DMS53 treated with DMSO at 0.1 percent for 48 hours (cell line): ENCODE measurements at regions not wholly inside any gene's neighbourhood (a gene's known extent, or its start where the extent isn't known, plus 50 kb on each side); places are given as distances from the start of the nearest gene placed in this dataset.
"Not testable (repeated sequence)": the region's sequence is repeated elsewhere in the genome, so short reads cannot be mapped to it uniquely, and the experiment has no call there.

Source experiments
- DNase-seq: peaks from one replicate; lab custom pipeline; 2025; ENCODE audit not compliant: unreplicated experiment; lab: John Stamatoyannopoulos, UW

- DNase-seq = no peak
These were observed 1459.8 kb downstream of the RAPGEF2 start for GRCh38 chr4:160562661-160563060.

- DNase-seq = no peak
These were observed 1460.8 kb downstream of the RAPGEF2 start for GRCh38 chr4:160563552-160564282.

GRCh38 chr4:160567634-160568033 lies 1464.8 kb downstream of the RAPGEF2 start:
- DNase-seq = no peak

GRCh38 chr4:160570271-160570670 lies 1467.4 kb downstream of the RAPGEF2 start:
- no peak for DNase-seq

GRCh38 chr4:160574272-160574671 lies 1471.4 kb downstream of the RAPGEF2 start:
- DNase-seq = not testable (repeated sequence)

GRCh38 chr4:160580581-160580980 lies 1477.7 kb downstream of the RAPGEF2 start:
- DNase-seq = no peak

- DNase-seq = no peak
These were observed 1489.4 kb downstream of the RAPGEF2 start for GRCh38 chr4:160592258-160592657.

- no peak for DNase-seq
These were observed 1492.8 kb downstream of the RAPGEF2 start for GRCh38 chr4:160595646-160596045.

GRCh38 chr4:160604541-160604940 lies 1501.7 kb downstream of the RAPGEF2 start:
- DNase-seq = no peak

GRCh38 chr4:160611181-160611580 lies 1508.3 kb downstream of the RAPGEF2 start:
- no peak for DNase-seq

GRCh38 chr4:160631044-160631443 lies 1528.2 kb downstream of the RAPGEF2 start:
- DNase-seq = no peak

- DNase-seq = no peak
These were observed 1511.0 kb downstream of the FSTL5 start for GRCh38 chr4:160652790-160653189.

GRCh38 chr4:160675550-160675949 lies 1488.2 kb downstream of the FSTL5 start:
- DNase-seq = no peak

- no peak for DNase-seq
These were observed 1478.1 kb downstream of the FSTL5 start for GRCh38 chr4:160685729-160686128.

- DNase-seq = no peak
These were observed 1462.1 kb downstream of the FSTL5 start for GRCh38 chr4:160701671-160702070.

GRCh38 chr4:160709026-160709425 lies 1454.8 kb downstream of the FSTL5 start:
- DNase-seq = no peak

- DNase-seq = no peak
These were observed 1454.3 kb downstream of the FSTL5 start for GRCh38 chr4:160709546-160709945.

GRCh38 chr4:160716551-160716950 lies 1447.2 kb downstream of the FSTL5 start:
- DNase-seq = no peak

GRCh38 chr4:160717848-160718247 lies 1446.0 kb downstream of the FSTL5 start:
- DNase-seq = no peak

GRCh38 chr4:160724063-160724462 lies 1439.7 kb downstream of the FSTL5 start:
- DNase-seq = no peak

GRCh38 chr4:160745126-160745525 lies 1418.7 kb downstream of the FSTL5 start:
- no peak for DNase-seq

- peak; percentile 81 for DNase-seq
These were observed 1417.2 kb downstream of the FSTL5 start for GRCh38 chr4:160746585-160746984.

- DNase-seq = no peak
These were observed 1391.1 kb downstream of the FSTL5 start for GRCh38 chr4:160772668-160773067.
